Adipocyte (in vitro differentiated cells): ENCODE measurements at regions not wholly inside any gene's neighbourhood (a gene's known extent, or its start where the extent isn't known, plus 50 kb on each side); places are given as distances from the start of the nearest gene placed in this dataset.
A peak's percentile ranks its signal among the peaks of the same experiment; 100 is the strongest.

Experiments used
- DNase-seq: peaks from one replicate; pipeline ENCODE4 v3.0.0-alpha.2; 2015; ENCODE audit warnings: low read depth
- H3K27me3 ChIP-seq: replicated peaks from 2 replicates; pipeline ENCODE4 v1.7.0; 2013; ENCODE audit warnings: mild to moderate bottlenecking, low read length, moderate library complexity; ENCODE audit not compliant: control insufficient read depth, insufficient read depth
- H3K36me3 ChIP-seq: 2 replicates; pipeline ENCODE4 v1.7.0; 2013; ENCODE audit warnings: low read length, mild to moderate bottlenecking, moderate library complexity; ENCODE audit not compliant: control insufficient read depth, insufficient read depth, severe bottlenecking
- H3K4me1 ChIP-seq: 2 replicates; pipeline ENCODE4 v1.7.0; 2013; ENCODE audit warnings: mild to moderate bottlenecking, low read length, moderate library complexity; ENCODE audit not compliant: control insufficient read depth, insufficient read depth
- H3K4me3 ChIP-seq: 2 replicates; pipeline ENCODE4 v1.7.0; 2013; ENCODE audit warnings: mild to moderate bottlenecking, low read length, moderate library complexity
- H3K9ac ChIP-seq: 2 replicates; pipeline ENCODE4 v1.7.0; 2013; ENCODE audit warnings: mild to moderate bottlenecking, low read length, moderate library complexity
- H3K9me3 ChIP-seq: 2 replicates; pipeline ENCODE4 v1.7.0; 2013; ENCODE audit warnings: mild to moderate bottlenecking, low read length, moderate library complexity; ENCODE audit not compliant: control insufficient read depth

DNA sequence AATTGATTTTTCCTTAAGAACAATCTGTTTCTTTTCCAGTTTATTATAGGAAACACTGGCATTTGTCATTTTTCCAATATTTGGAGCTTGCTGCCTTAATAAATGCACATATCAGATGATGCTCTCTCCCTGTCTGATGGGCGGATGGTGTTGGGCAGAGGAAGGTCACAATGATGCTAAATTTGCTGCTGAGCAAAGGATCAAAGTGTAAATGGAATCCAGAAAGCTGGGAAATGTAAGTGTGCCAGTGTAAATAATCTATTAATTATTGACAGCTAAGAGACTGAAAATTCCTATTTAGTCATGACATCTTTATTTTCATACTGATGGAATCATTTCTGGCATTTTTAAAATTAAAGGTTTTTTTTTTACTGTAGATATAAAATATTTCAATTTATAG lies 243.2 kb downstream of the PTBP2 start:
- peaks cover 20% of the 10 kb centered on the region for H3K4me1 ChIP-seq
- H3K27me3 ChIP-seq, result no peaks in the 10 kb centered on the region

GRCh38 chr1:96966536-96967138 lies 245.1 kb downstream of the PTBP2 start:
- Histone ChIP-seq H3K9me3 (no peaks in the 10 kb centered on the region), H3K4me3 (no peak overlapping the region), H3K4me1 (peaks cover 20% of the 10 kb centered on the region), H3K36me3 (no peaks in the 10 kb centered on the region), H3K27me3 (no peaks in the 10 kb centered on the region), H3K9ac (peak overlapping the region; percentile 11)
- DNase-seq, result peak; percentile 88

More for the DNA sequence above, 243.2 kb downstream of the PTBP2 start:
- Histone ChIP-seq H3K4me3 (no peak overlapping the region), H3K9me3 (no peaks in the 10 kb centered on the region), H3K36me3 (no peaks in the 10 kb centered on the region), H3K9ac (no peak overlapping the region)
- DNase-seq, result no peak

- Histone ChIP-seq H3K9me3 (no peaks in the 10 kb centered on the region), H3K27me3 (no peaks in the 10 kb centered on the region), H3K36me3 (no peaks in the 10 kb centered on the region), H3K9ac (no peak overlapping the region), H3K4me1 (peaks cover 18% of the 10 kb centered on the region), H3K4me3 (no peak overlapping the region)
- no peak for DNase-seq
These were observed 245.7 kb downstream of the PTBP2 start for GRCh38 chr1:96967311-96967710.

DNA sequence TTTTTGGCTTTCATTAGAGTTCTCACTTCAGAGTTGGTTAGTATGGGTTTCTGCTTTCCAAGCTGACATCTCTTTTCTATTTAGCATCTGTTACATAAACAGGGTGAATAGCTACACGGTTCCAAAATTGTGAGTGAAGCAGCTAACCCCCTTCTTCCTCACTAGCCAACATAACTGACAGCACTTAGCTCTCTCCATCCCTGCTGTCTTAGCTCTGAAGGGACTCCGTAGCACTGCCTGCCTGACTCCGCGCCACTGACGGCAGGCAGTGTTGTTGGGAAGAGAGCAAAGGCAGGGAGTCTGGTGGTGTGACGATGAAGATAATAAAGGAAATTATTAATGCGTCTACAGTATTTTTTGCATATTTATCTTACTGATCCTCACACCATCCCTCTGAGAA lies 247.0 kb downstream of the PTBP2 start:
- Histone ChIP-seq H3K27me3 (no peaks in the 10 kb centered on the region), H3K4me3 (peak overlapping the region; percentile 8), H3K9me3 (no peaks in the 10 kb centered on the region), H3K36me3 (no peaks in the 10 kb centered on the region), H3K9ac (peak overlapping the region; percentile 53), H3K4me1 (peaks cover 7% of the 10 kb centered on the region)
- peak; percentile 10 for DNase-seq

DNA sequence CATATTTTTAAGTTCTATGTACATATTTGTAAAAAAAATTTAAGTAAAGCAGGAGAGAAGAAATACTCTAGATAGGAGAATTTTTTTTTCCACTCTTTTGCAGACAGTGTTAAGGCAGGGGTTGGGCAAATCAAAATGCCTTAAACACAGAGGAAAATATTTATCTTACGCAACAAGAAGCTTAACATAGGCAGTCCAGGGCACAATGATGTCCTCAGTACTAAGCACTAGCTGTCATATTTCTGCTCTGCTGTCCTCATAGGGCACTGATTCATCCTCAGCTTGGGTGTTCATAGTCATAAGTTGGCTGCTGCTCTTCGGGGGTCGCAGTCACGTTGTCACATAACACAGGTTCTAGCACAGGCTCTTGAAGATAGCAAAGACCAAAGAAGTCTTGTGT lies 247.4 kb downstream of the PTBP2 start:
- H3K4me3 ChIP-seq, result peak overlapping the region; percentile 8
- H3K4me1 ChIP-seq, result peaks cover 7% of the 10 kb centered on the region
- no peaks in the 10 kb centered on the region for H3K9me3 ChIP-seq
- no peaks in the 10 kb centered on the region for H3K27me3 ChIP-seq
- peak; percentile 76 for DNase-seq
- H3K9ac ChIP-seq, result peak overlapping the region; percentile 53
- H3K36me3 ChIP-seq, result no peaks in the 10 kb centered on the region

DNA sequence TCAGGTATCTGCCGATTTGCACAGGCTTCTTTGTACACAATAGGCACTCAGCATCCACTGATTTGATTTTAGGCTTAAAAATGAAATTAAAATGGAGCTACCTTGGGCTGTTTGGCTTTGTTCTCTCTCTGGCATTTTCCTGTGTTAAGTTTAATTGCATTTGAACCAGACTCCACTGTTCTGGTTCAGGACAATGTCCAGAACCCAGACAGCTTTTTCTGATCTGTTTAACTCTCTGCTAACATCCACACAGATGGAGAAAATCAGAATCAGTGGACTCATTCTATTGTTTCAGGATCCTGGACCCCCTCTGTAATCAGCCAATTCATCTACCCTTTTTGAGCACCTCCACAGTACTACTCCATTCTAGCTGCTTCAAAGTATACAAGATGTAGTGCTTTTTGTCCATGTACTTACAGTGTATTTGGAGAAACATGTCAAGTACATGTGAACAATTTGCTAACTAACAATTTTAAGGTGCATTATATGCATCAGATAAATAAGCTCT lies 248.1 kb downstream of the PTBP2 start:
- Histone ChIP-seq H3K27me3 (no peaks in the 10 kb centered on the region), H3K36me3 (no peaks in the 10 kb centered on the region), H3K9me3 (no peaks in the 10 kb centered on the region), H3K4me3 (no peak overlapping the region), H3K9ac (no peak overlapping the region), H3K4me1 (peaks cover 7% of the 10 kb centered on the region)
- no peak for DNase-seq

DNA sequence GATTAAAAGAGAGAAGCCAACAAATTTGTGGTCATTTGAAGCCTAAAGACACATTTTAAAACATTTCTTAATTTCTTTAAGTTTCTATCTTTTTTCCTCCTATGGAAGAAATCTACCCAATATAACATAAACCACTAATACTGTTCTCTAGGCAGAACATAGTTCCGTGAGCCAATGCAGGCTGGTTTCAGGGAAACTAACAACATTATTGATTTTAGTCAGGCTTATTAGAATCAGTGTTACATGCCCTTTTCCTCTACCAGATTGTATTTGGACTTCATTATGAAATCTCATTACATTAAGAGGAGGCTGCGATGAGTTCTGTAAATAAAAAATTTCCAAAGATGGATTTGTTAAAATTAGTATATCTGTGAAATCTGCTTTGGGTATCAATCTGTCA lies 249.9 kb downstream of the PTBP2 start:
- no peak overlapping the region for H3K9ac ChIP-seq
- peaks cover 7% of the 10 kb centered on the region for H3K4me1 ChIP-seq
- H3K4me3 ChIP-seq, result no peak overlapping the region
- H3K27me3 ChIP-seq, result no peaks in the 10 kb centered on the region
- H3K36me3 ChIP-seq, result no peaks in the 10 kb centered on the region
- H3K9me3 ChIP-seq, result peaks cover 1% of the 10 kb centered on the region
- no peak for DNase-seq

DNA sequence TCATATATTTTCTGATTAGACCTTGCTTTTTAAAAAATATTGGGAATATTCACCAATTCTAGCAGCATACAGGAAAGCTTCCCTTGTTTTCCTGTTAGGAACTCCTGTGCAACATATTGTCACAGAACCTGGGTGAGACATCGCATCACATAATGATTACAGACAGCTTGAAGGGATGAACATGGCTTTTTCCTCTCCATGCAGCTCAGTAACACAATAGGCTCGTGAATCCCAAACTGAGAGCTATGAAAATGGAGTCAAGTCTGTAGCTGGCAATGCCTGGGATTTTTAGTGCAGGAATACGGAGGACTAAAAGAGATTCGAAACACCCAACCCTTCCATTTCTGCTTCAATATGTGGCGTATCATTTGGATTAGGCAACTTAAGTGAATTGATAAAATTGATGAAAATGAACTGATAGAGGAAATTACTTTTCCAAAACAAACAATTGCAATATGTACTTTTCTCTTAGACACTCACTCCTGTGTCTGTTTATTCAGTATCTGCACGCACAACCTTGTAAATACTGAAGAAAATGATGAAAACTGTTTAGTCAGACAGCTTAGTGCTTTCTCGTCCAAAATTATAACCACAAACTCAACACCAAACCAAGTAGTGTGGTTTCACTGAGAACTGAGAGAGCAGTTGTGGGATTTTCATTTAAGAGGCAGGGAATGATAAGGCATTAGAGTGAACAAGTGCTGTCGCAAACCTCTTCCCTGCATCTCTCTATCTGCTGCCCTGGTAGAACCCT lies 250.4 kb downstream of the PTBP2 start:
- H3K9ac ChIP-seq, result no peak overlapping the region
- H3K9me3 ChIP-seq, result peaks cover 4% of the 10 kb centered on the region
- H3K4me1 ChIP-seq, result peaks cover 7% of the 10 kb centered on the region
- no peak overlapping the region for H3K4me3 ChIP-seq
- H3K27me3 ChIP-seq, result no peaks in the 10 kb centered on the region
- DNase-seq, result no peak
- H3K36me3 ChIP-seq, result no peaks in the 10 kb centered on the region

DNA sequence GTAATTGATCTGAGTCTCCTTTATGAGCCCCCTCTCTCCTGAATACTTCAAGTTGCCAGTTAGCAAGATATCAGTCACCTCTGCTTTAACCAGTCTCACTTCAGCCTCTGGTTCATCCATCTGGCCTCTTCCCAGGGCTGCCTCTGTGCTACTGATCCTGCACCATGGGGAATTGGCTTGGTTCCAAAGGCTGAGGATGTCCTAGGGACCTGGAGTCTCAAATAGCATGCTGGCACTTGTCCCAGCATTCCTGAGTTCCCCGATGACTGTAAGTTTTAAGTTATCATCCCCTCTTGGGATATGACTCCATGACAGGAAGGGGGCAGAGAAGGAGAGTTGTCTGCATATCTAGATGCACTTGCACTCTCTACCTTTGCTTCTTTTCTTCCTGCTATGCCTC lies 252.0 kb downstream of the PTBP2 start:
- H3K27me3 ChIP-seq, result no peaks in the 10 kb centered on the region
- H3K36me3 ChIP-seq, result no peaks in the 10 kb centered on the region
- no peak for DNase-seq
- peaks cover 4% of the 10 kb centered on the region for H3K9me3 ChIP-seq
- H3K4me3 ChIP-seq, result no peak overlapping the region
- H3K9ac ChIP-seq, result no peak overlapping the region
- H3K4me1 ChIP-seq, result peaks cover 3% of the 10 kb centered on the region

DNA sequence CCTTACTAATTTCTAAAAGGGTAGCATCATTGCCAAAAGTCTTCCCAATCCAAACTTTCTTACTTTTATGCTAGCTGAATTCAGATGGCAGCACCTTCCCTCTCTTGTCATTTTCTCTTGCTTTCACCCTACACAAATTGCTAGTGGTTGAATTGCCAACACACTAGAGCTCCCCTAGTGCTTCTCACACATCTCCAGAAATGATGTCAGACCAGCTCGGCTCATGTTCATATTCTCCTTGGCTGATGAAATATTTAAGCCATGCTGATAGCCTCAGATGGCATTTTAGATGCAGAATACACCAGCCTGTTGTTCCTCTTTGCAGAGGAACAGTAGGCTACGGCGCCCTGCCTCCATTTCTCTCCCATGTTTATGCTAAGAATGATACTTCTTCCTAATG lies 256.9 kb downstream of the PTBP2 start:
- H3K4me3 ChIP-seq, result no peak overlapping the region
- no peaks in the 10 kb centered on the region for H3K36me3 ChIP-seq
- peaks cover 4% of the 10 kb centered on the region for H3K9me3 ChIP-seq
- no peak overlapping the region for H3K9ac ChIP-seq
- DNase-seq, result peak; percentile 36
- H3K27me3 ChIP-seq, result no peaks in the 10 kb centered on the region
- H3K4me1 ChIP-seq, result peaks cover 10% of the 10 kb centered on the region

- Histone ChIP-seq H3K4me1 (peaks cover 10% of the 10 kb centered on the region), H3K27me3 (no peaks in the 10 kb centered on the region), H3K9ac (no peak overlapping the region), H3K36me3 (no peaks in the 10 kb centered on the region), H3K4me3 (no peak overlapping the region), H3K9me3 (peaks cover 4% of the 10 kb centered on the region)
- no peak for DNase-seq
These were observed 257.3 kb downstream of the PTBP2 start for GRCh38 chr1:96978901-96979300.
